ENCODE measurements at regions not wholly inside any gene's neighbourhood (a gene's known extent, or its start where the extent isn't known, plus 50 kb on each side); places are given as distances from the start of the nearest gene placed in this dataset.

DNA sequence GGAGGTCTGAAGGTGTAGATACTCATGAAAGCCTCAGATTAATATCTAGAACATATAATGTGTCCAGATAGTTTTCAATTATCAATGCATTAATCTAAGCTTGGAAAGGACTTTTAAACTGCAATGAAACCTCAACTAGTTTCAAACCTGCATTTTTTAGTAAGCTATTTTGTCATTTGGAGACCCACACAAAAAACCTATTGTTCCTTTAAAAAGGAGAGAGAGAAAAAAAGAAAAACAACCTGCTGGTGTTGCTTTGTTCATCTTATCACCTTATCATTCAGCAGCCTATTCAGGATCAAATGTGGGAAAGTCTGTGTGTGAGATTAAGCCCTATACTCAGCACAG is 215.7 kb upstream of the PLEKHG7 start:
- H3K27ac ChIP-seq (ENCODE audit: low read depth in 1 of 2, low read length in 2 of 2), result no peak overlapping the region
- no peaks in the 10 kb centered on the region for H3K9me3 ChIP-seq (ENCODE audit: control insufficient read depth, low read length)
- H3K36me3 ChIP-seq (ENCODE audit: control insufficient read depth in 1 of 2, insufficient read depth in 2 of 2, low read length in 1 of 2), result no peaks in the 10 kb centered on the region
- ATAC-seq (ENCODE audit: low FRiP score) (no peak), DNase-seq (no peak)
- H3K4me3 ChIP-seq (ENCODE audit: low read length in 2 of 2), result no peak overlapping the region
- H3K27me3 ChIP-seq (ENCODE audit: control insufficient read depth in 1 of 2, insufficient read depth in 2 of 2, low read length in 1 of 2), result no peaks in the 10 kb centered on the region
- H3K4me1 ChIP-seq (ENCODE audit: control insufficient read depth in 1 of 2, insufficient read depth in 2 of 2, low read length in 2 of 2), result no peaks in the 10 kb centered on the region
- intact Hi-C loops (cut with DNase I), result no loop called here

DNA sequence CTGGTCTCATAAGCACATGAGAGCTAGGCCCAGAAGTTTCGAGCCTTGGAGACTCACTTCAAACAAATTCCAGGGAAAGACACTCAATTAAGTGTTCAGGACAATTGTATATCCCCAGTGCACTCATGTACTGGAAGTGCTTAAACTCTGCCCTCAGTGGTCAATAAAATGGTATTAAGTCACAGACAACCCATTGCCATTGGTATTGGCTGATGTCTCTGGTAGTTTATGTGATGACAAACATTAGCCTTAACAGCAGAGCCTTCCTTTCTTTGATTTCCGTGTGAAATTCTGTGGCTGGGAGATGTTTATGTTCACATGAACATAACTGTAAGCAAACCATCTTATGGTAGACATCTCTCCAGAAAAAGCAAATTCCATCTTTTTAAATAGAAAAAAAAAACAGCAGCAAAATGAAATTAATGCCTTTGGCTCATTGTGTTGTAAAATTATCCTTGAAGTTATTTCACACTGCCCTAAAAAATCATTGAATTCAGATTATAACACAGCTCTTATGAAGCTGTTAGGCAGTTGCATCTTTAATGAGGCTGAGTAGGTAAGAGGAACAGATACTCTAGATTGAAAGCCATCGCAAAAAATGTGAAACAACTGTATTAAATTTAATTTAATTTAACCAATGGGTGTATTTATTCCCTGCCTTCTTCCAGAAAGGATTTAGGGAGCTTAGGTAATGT is 216.2 kb upstream of the PLEKHG7 start:
- 81 to 84% methylated on average over 3 of the region's 3 CpGs for WGBS, 2 donors
- H3K9me3 ChIP-seq (ENCODE audit: control insufficient read depth, low read length), result no peaks in the 10 kb centered on the region
- H3K36me3 ChIP-seq (ENCODE audit: control insufficient read depth in 1 of 2, insufficient read depth in 2 of 2, low read length in 1 of 2), result no peaks in the 10 kb centered on the region
- no peak overlapping the region for H3K27ac ChIP-seq (ENCODE audit: low read depth in 1 of 2, low read length in 2 of 2)
- ATAC-seq (ENCODE audit: low FRiP score), result no peak
- no peak for DNase-seq
- no peak overlapping the region for H3K4me3 ChIP-seq (ENCODE audit: low read length in 2 of 2)
- intact Hi-C loops (cut with DNase I), result no loop called here
- no peaks in the 10 kb centered on the region for H3K27me3 ChIP-seq (ENCODE audit: control insufficient read depth in 1 of 2, insufficient read depth in 2 of 2, low read length in 1 of 2)
- no peaks in the 10 kb centered on the region for H3K4me1 ChIP-seq (ENCODE audit: control insufficient read depth in 1 of 2, insufficient read depth in 2 of 2, low read length in 2 of 2)

DNA sequence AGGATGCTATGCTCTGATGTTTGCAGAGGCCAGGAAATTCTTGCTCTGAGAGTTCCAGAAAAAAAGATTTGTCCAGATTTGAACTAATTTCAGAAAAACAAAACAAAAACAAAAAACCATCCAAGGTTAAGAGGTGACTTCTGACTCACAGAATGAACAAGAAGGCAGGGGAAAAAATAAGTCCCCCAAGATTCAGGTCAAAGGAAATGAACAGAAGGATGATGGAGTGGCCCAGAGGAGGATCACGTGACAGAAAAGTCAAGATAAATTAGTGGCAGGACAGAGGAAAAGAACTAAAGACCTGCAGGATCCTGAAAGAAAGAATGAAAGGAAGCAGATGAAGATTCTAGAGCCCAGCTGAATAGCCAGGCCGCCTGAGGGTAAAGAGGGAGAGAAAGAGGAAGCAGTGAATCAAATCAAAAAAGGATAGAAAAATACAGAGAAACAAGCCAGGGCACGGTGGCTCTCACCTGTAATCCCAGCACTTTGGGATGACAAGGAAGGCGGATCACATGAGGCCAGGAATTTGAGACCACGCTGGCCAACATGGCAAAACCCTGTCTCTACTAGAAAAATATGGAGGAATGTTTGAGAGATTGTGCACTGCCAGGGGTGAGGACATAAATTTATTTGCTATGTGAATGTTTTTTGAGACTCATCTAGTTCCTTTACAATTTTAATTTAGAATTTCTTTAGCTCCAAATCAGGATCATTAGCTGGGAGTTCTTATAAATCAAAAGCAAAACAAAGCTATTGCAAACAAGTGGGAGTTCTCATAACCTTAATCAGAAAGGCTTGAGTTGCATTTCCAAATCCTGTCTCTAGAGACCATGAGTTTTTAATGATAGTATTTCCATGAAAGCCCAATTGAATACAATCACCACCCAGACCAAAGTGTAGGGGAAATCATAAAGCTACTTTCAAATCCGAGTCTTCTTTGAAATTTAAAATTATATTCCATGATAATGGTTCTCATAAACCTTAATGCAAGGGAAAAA is 217.1 kb upstream of the PLEKHG7 start:
- no peak overlapping the region for H3K27ac ChIP-seq (ENCODE audit: low read depth in 1 of 2, low read length in 2 of 2)

DNA sequence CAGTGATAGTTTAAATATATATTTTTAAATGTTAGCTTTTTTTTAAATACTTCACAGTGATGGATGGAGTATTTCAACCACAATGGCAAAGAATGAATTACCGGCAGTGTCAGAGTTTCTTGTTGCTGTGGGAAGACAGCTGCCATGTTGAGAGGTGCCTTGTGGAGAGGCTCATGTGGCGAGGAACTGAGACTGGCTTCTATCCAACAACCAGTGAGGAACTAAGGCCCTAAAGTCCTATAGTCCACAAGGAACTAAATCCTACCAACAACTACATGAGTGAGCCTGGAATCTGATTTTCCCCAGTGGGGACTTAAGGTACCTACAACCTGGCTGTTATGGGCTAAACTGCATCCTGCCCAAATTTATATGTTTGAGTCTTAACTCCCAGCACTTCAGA is 220.2 kb upstream of the PLEKHG7 start:
- Histone ChIP-seq H3K4me3 (ENCODE audit: low read length in 2 of 2) (no peak overlapping the region), H3K4me1 (ENCODE audit: control insufficient read depth in 1 of 2, insufficient read depth in 2 of 2, low read length in 2 of 2) (no peaks in the 10 kb centered on the region), H3K9me3 (ENCODE audit: control insufficient read depth, low read length) (no peaks in the 10 kb centered on the region), H3K36me3 (ENCODE audit: control insufficient read depth in 1 of 2, insufficient read depth in 2 of 2, low read length in 1 of 2) (no peaks in the 10 kb centered on the region), H3K27me3 (ENCODE audit: control insufficient read depth in 1 of 2, insufficient read depth in 2 of 2, low read length in 1 of 2) (no peaks in the 10 kb centered on the region), H3K27ac (ENCODE audit: low read depth in 1 of 2, low read length in 2 of 2) (no peak overlapping the region)
- ATAC-seq (ENCODE audit: low FRiP score) (no peak), DNase-seq (no peak)
- intact Hi-C loops (cut with DNase I), result no loop called here
- 79 to 89% methylated on average over 2 of the region's 2 CpGs for WGBS, 2 donors

More for the DNA sequence above, 217.1 kb upstream of the PLEKHG7 start:
- WGBS, 2 donors, result 64 to 66% methylated on average over 6 of the region's 6 CpGs
- Histone ChIP-seq H3K4me3 (ENCODE audit: low read length in 2 of 2) (no peak overlapping the region), H3K4me1 (ENCODE audit: control insufficient read depth in 1 of 2, insufficient read depth in 2 of 2, low read length in 2 of 2) (no peaks in the 10 kb centered on the region), H3K36me3 (ENCODE audit: control insufficient read depth in 1 of 2, insufficient read depth in 2 of 2, low read length in 1 of 2) (no peaks in the 10 kb centered on the region), H3K9me3 (ENCODE audit: control insufficient read depth, low read length) (no peaks in the 10 kb centered on the region), H3K27me3 (ENCODE audit: control insufficient read depth in 1 of 2, insufficient read depth in 2 of 2, low read length in 1 of 2) (no peaks in the 10 kb centered on the region)
- DNase-seq (no peak), ATAC-seq (ENCODE audit: low FRiP score) (no peak)
- intact Hi-C loops (cut with DNase I), result no loop called here

DNA sequence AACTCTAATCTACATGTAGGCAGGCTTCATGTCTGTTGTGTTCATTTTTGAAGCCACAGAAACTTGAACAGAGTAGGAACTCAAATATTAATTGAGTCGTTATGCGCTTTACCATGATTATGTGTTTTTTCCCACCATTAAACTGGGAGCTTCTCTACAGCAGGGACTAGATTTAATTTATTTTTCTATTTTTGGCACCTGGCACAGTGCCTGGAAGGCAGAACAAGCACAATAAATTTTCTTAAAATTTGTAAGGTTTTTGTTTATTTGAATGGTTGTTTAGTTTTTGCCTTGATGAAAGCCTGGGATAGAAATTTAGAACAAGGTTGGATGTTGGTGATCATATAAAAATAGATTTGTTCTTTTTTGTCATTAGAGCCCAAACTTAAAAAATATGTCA is 221.7 kb upstream of the PLEKHG7 start:
- no peak for ATAC-seq (ENCODE audit: low FRiP score)
- Histone ChIP-seq H3K27ac (ENCODE audit: low read depth in 1 of 2, low read length in 2 of 2) (no peak overlapping the region), H3K36me3 (ENCODE audit: control insufficient read depth in 1 of 2, insufficient read depth in 2 of 2, low read length in 1 of 2) (no peaks in the 10 kb centered on the region), H3K4me1 (ENCODE audit: control insufficient read depth in 1 of 2, insufficient read depth in 2 of 2, low read length in 2 of 2) (no peaks in the 10 kb centered on the region), H3K4me3 (ENCODE audit: low read length in 2 of 2) (no peak overlapping the region), H3K9me3 (ENCODE audit: control insufficient read depth, low read length) (no peaks in the 10 kb centered on the region), H3K27me3 (ENCODE audit: control insufficient read depth in 1 of 2, insufficient read depth in 2 of 2, low read length in 1 of 2) (no peaks in the 10 kb centered on the region)
- no peak for DNase-seq
- intact Hi-C loops (cut with DNase I), result no loop called here
- WGBS, 2 donors, result 79 to 85% methylated on average over 2 of the region's 2 CpGs

DNA sequence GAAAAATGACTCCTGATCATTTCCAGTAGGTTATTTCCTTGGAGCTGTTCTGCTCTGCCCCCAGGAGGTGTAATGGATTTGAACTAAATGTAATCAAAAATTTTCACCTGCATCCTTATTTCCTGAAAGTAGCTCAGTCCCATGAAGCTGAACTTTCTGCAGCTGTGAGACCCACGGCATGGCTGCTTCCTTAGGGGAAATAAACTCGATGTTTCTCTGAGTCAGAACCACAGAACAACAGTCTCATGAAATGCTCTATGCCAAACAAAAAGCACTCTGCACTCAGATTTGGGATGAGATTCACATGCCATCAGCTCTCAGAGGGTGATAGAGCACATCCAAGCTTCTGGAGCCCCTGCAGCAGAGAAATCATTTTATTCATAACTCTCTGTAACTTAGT is 224.1 kb upstream of the PLEKHG7 start:
- 49 to 54% methylated on average over 2 of the region's 2 CpGs for WGBS, 2 donors
- H3K4me1 ChIP-seq (ENCODE audit: control insufficient read depth in 1 of 2, insufficient read depth in 2 of 2, low read length in 2 of 2), result no peaks in the 10 kb centered on the region
- H3K9me3 ChIP-seq (ENCODE audit: control insufficient read depth, low read length), result no peaks in the 10 kb centered on the region
- no peaks in the 10 kb centered on the region for H3K27me3 ChIP-seq (ENCODE audit: control insufficient read depth in 1 of 2, insufficient read depth in 2 of 2, low read length in 1 of 2)
- no peak overlapping the region for H3K27ac ChIP-seq (ENCODE audit: low read depth in 1 of 2, low read length in 2 of 2)
- H3K36me3 ChIP-seq (ENCODE audit: control insufficient read depth in 1 of 2, insufficient read depth in 2 of 2, low read length in 1 of 2), result no peaks in the 10 kb centered on the region
- DNase-seq, result no peak
- intact Hi-C loops (cut with DNase I), result no loop called here
- no peak overlapping the region for H3K4me3 ChIP-seq (ENCODE audit: low read length in 2 of 2)
- ATAC-seq (ENCODE audit: low FRiP score), result no peak

DNA sequence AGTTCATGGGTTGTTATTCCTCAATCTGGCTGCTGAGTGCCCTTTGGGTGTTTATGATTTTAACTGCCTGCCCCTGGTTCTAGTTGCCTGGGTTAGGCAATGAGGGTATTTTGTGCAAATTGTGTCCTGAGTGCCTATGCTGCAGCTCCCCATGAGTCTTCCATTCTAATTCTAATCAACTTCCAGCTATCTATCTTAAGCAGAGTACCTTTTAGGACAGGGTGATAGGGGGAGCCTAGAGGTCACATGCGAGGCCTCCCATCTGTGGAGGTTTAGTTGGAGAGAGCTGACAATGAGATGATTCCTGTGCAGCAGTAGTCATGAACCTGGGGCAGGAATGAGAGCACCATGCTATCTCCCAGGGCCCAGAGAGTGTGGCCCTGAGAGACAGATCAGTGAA is 225.9 kb upstream of the PLEKHG7 start:
- H3K4me3 ChIP-seq (ENCODE audit: low read length in 2 of 2), result no peak overlapping the region
- no peaks in the 10 kb centered on the region for H3K9me3 ChIP-seq (ENCODE audit: control insufficient read depth, low read length)
- no peaks in the 10 kb centered on the region for H3K27me3 ChIP-seq (ENCODE audit: control insufficient read depth in 1 of 2, insufficient read depth in 2 of 2, low read length in 1 of 2)
- DNase-seq (no peak), ATAC-seq (ENCODE audit: low FRiP score) (no peak)
- H3K4me1 ChIP-seq (ENCODE audit: control insufficient read depth in 1 of 2, insufficient read depth in 2 of 2, low read length in 2 of 2), result no peaks in the 10 kb centered on the region
- intact Hi-C loops (cut with DNase I), result no loop called here
- no peak overlapping the region for H3K27ac ChIP-seq (ENCODE audit: low read depth in 1 of 2, low read length in 2 of 2)
- no peaks in the 10 kb centered on the region for H3K36me3 ChIP-seq (ENCODE audit: control insufficient read depth in 1 of 2, insufficient read depth in 2 of 2, low read length in 1 of 2)
- 98 to 100% methylated on average over 1 of the region's 1 CpG for WGBS, 2 donors

DNA sequence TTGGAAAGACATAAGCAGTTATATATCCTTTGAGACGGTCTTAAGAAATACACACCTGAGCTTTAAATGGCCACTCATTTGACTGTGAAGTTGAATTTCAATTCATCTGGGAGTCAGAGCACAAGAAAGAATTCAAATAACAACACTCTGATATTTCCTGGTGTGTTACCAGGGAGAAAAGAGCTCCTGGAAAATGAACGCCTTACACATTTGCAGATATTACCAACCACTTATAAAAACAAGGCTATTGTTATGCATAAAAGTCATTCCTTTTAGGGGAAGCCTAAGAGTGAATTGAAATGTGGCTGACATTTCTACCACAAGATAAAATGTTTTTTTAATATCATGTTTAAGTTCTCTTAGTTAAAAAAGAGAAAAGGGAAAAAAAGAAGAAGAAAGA is 229.2 kb upstream of the PLEKHG7 start:
- Histone ChIP-seq H3K4me1 (ENCODE audit: control insufficient read depth in 1 of 2, insufficient read depth in 2 of 2, low read length in 2 of 2) (peaks cover 0 to 3% of the 10 kb centered on the region in 2 donors), H3K36me3 (ENCODE audit: control insufficient read depth in 1 of 2, insufficient read depth in 2 of 2, low read length in 1 of 2) (no peaks in the 10 kb centered on the region), H3K27me3 (ENCODE audit: control insufficient read depth in 1 of 2, insufficient read depth in 2 of 2, low read length in 1 of 2) (no peaks in the 10 kb centered on the region), H3K27ac (ENCODE audit: low read depth in 1 of 2, low read length in 2 of 2) (no peak overlapping the region), H3K4me3 (ENCODE audit: low read length in 2 of 2) (no peak overlapping the region), H3K9me3 (ENCODE audit: control insufficient read depth, low read length) (no peaks in the 10 kb centered on the region)
- ATAC-seq (ENCODE audit: low FRiP score) (no peak), DNase-seq (no peak)
- intact Hi-C loops (cut with DNase I), result no loop called here
- 50 to 70% methylated on average over 2 of the region's 2 CpGs for WGBS, 2 donors

DNA sequence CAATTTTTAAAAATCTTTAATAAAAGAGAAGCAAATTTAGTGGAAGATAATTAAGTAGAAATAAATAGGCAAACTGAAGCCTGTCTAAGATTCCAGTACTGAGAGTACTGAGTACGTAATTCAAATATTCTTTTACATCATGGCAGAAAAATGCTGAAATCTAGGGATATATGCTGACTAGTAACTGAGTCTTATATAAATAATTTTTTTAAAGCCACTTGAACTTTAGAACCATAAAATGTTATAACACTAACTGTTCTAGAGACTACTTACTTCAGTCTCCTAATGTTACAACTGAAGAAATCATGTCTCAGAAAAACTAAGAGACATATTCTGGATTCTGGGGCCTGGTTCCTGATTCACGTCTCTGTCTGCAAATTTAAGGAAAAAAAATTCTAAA is 230.6 kb upstream of the PLEKHG7 start:
- no peak for DNase-seq
- intact Hi-C loops (cut with DNase I), result no loop called here
- H3K4me1 ChIP-seq (ENCODE audit: control insufficient read depth in 1 of 2, insufficient read depth in 2 of 2, low read length in 2 of 2), result peaks cover 0 to 3% of the 10 kb centered on the region in 2 donors
- no peaks in the 10 kb centered on the region for H3K27me3 ChIP-seq (ENCODE audit: control insufficient read depth in 1 of 2, insufficient read depth in 2 of 2, low read length in 1 of 2)
- H3K9me3 ChIP-seq (ENCODE audit: control insufficient read depth, low read length), result no peaks in the 10 kb centered on the region
- 91 to 96% methylated on average over 2 of the region's 2 CpGs for WGBS, 2 donors
- ATAC-seq (ENCODE audit: low FRiP score), result no peak
- no peaks in the 10 kb centered on the region for H3K36me3 ChIP-seq (ENCODE audit: control insufficient read depth in 1 of 2, insufficient read depth in 2 of 2, low read length in 1 of 2)
- no peak overlapping the region for H3K27ac ChIP-seq (ENCODE audit: low read depth in 1 of 2, low read length in 2 of 2)
- H3K4me3 ChIP-seq (ENCODE audit: low read length in 2 of 2), result no peak overlapping the region
